GM19438 (cell line): ENCODE measurements at regions not wholly inside any gene's neighbourhood (a gene's known extent, or its start where the extent isn't known, plus 50 kb on each side); places are given as distances from the start of the nearest gene placed in this dataset.
A peak's percentile ranks its signal among the peaks of the same experiment; 100 is the strongest.

ENCODE experiments used
- ATAC-seq: cut with Tn5 transposase; IDR thresholded peaks from one replicate; pipeline ENCODE4 v1.9.1; 2021; ENCODE audit warnings: low read depth; ENCODE audit not compliant: unreplicated experiment

GRCh38 chr7:25850735-25851134 lies 301.3 kb upstream of the NFE2L3 start:
- ATAC-seq, result no peak

- ATAC-seq, result peak; percentile 80
These were observed 300.4 kb upstream of the NFE2L3 start for GRCh38 chr7:25851332-25852210.

GRCh38 chr7:25852211-25852938 lies 299.6 kb upstream of the NFE2L3 start:
- no peak for ATAC-seq

- ATAC-seq, result no peak
These were observed 299.1 kb upstream of the NFE2L3 start for GRCh38 chr7:25852939-25853271.

- ATAC-seq, result no peak
These were observed 298.7 kb upstream of the NFE2L3 start for GRCh38 chr7:25853314-25853713.

- no peak for ATAC-seq
These were observed 297.9 kb upstream of the NFE2L3 start for GRCh38 chr7:25854059-25854458.

GRCh38 chr7:25854608-25855497 lies 297.1 kb upstream of the NFE2L3 start:
- ATAC-seq, result no peak

- ATAC-seq, result no peak
These were observed 295.9 kb upstream of the NFE2L3 start for GRCh38 chr7:25855854-25856782.

GRCh38 chr7:25857376-25858067 lies 294.5 kb upstream of the NFE2L3 start:
- no peak for ATAC-seq

GRCh38 chr7:25858200-25858524 lies 293.8 kb upstream of the NFE2L3 start:
- ATAC-seq, result no peak

- ATAC-seq, result no peak
These were observed 293.2 kb upstream of the NFE2L3 start for GRCh38 chr7:25858525-25859411.

GRCh38 chr7:25859412-25860274 lies 292.4 kb upstream of the NFE2L3 start:
- ATAC-seq, result no peak

- ATAC-seq, result no peak
These were observed 291.5 kb upstream of the NFE2L3 start for GRCh38 chr7:25860275-25861163.

GRCh38 chr7:25861164-25861496 lies 290.9 kb upstream of the NFE2L3 start:
- ATAC-seq, result no peak

GRCh38 chr7:25861601-25862260 lies 290.3 kb upstream of the NFE2L3 start:
- ATAC-seq, result no peak
